IPS DF 6.9 (cell line): ENCODE measurements at regions not wholly inside any gene's neighbourhood (a gene's known extent, or its start where the extent isn't known, plus 50 kb on each side); places are given as distances from the start of the nearest gene placed in this dataset.

ENCODE experiments used
- DNase-seq: peaks from one replicate; pipeline ENCODE4 v3.0.0-alpha.2; 2013; ENCODE audit warnings: low read depth, low spot score
- H3K27ac ChIP-seq: one replicate; pipeline ENCODE4 v1.5.1; 2013; ENCODE audit warnings: low read length, control low read depth
- H3K27me3 ChIP-seq: 2 replicates; pipeline ENCODE4 v1.6.1; 2013; ENCODE audit warnings: mild to moderate bottlenecking, low read length; ENCODE audit not compliant: control insufficient read depth, insufficient read depth
- H3K36me3 ChIP-seq: 2 replicates; pipeline ENCODE4 v1.6.1; 2013; ENCODE audit warnings: low read length; ENCODE audit not compliant: control insufficient read depth, insufficient read depth
- H3K4me1 ChIP-seq: 2 replicates; pipeline ENCODE4 v1.6.1; 2013; ENCODE audit warnings: low read length; ENCODE audit not compliant: control insufficient read depth, insufficient read depth
- H3K4me3 ChIP-seq: 2 replicates; pipeline ENCODE4 v1.5.1; 2013; ENCODE audit warnings: mild to moderate bottlenecking, low read length
- H3K9me3 ChIP-seq: 2 replicates; pipeline ENCODE4 v1.6.1; 2013; ENCODE audit warnings: low read length, inconsistent platforms; ENCODE audit not compliant: control insufficient read depth, insufficient read depth
- WGBS: extraction: QIAGEN DNeasy Blood & Tissue Kit; methylation state at CpG from one replicate; pipeline ENCODE4 v1.1.7; 2013; ENCODE audit warnings: mixed read lengths, missing lambda C conversion rate; ENCODE audit not compliant: insufficient read length, insufficient coverage; 5-methylcytosine and 5-hydroxymethylcytosine counted together

GRCh38 chr17:81345228-81346089 is 49.8 kb upstream of the BAHCC1 start:
- no peak for DNase-seq
- no peak overlapping the region for H3K27ac ChIP-seq
- no peaks in the 10 kb centered on the region for H3K9me3 ChIP-seq
- peaks cover 9% of the 10 kb centered on the region for H3K4me1 ChIP-seq
- WGBS, result no CpG with 5 or more reads among the region's 95 CpGs
- no peaks in the 10 kb centered on the region for H3K36me3 ChIP-seq
- peaks cover 46% of the 10 kb centered on the region for H3K27me3 ChIP-seq
- peak overlapping the region; percentile 79 for H3K4me3 ChIP-seq
